Muscle of arm (tissue), 1 donor: ENCODE measurements at regions not wholly inside any gene's neighbourhood (a gene's known extent, or its start where the extent isn't known, plus 50 kb on each side); places are given as distances from the start of the nearest gene placed in this dataset.
"Not testable (repeated sequence)": the region's sequence is repeated elsewhere in the genome, so short reads cannot be mapped to it uniquely, and the experiment has no call there.

Source experiments
- DNase-seq: peaks from one replicate; pipeline ENCODE4 v3.0.0-alpha.2; 2013

DNA sequence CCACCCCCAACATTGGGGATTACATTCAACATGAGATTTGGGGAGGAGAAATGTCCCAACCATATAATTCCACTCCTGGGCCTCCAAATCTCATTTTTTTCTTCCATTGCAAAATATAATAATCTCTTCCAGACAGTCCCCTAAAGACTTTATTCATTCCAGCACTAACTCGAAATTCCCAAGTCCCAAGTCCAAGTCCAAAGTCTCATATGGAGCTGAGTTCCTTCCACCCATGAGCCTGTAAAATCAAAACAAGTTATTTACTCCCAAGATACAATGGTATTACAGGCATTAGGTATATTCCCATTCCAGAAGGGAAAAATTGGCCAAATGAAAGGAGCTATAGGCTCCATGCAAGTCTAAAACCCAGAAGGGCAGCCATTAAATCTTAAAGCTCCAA, 56.7 kb downstream of the P2RY1 start:
- no peak for DNase-seq

DNA sequence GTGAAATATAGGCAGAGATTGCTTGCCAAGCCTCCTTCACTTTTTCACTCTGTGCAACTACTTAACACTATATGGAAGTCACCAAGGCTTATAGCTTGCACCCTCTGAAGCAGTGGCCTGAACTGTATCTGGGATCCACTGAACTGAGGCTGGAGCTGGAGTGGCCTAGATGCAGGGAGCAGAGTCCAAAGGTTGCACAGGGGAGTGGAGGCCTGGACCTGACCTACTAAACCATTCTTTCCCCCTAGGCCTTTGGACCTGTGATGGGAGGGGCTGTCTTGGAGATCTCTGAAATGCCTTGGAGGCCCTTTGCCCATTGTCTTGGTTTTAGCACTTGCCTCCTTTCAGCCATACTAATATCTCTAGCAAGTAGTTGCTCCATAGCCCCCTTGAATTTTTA, 57.5 kb downstream of the P2RY1 start:
- no peak for DNase-seq

DNA sequence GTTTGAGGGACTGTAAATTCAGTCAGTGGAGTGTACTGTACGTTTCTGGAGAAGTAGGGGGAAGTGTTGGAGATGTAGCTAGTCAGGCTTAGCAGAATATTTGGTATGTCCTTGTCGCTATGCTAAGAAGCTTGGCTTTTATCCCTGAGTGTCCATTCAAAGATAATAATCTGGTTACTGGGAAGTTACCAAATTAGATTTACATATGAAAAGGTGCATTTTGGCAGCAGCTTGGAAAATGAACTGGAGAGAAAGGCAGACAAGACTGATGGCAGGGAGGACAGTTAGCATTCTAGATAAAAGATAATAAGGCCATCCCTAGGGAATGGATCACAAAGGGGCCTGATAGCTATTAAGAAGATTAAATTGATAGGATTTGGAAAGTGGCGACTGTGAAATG, 58.7 kb downstream of the P2RY1 start:
- DNase-seq = no peak

DNA sequence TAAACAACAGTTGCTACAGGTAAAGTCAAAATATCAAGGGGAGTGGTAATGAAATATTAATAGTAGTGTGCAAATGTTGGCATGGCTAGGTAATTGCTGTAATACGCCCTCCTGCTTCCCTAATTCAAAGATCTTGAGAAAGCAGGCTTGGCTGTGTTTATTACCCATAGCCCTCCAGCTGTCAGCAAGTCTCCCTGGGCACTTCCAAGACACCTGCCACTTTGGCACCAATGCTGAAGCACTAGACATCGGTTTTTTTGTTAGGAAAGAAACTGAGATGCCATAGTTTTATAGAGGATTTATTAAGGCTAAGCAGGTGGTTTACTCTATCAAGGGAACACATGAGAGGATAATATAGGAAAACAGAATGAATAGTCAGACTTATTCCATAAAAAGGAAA, 64.4 kb downstream of the P2RY1 start:
- DNase-seq = peak; percentile 3

DNA sequence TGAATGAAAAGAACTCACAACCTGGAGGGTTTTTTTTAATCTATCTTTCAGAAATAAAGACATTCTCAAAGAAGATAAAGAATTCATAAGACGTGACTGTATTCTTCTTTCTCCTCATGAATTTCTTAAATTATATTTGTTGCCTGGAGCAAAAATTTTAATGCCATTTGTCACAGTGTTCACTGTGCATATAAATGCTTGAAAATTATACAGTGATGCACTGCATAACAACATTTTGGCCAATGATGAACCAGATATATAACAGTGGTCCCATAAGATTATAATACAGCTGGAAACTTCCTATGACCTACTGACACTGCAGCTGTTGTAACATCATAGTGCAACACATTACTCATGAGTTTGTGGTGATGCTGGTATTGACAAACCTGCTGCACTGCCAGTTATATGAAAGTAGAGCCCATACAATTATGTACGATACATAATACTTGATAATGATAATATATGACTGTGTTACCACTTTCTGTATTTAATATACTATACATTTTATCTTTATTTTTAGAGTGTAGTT, 67.3 kb downstream of the P2RY1 start:
- no peak for DNase-seq

DNA sequence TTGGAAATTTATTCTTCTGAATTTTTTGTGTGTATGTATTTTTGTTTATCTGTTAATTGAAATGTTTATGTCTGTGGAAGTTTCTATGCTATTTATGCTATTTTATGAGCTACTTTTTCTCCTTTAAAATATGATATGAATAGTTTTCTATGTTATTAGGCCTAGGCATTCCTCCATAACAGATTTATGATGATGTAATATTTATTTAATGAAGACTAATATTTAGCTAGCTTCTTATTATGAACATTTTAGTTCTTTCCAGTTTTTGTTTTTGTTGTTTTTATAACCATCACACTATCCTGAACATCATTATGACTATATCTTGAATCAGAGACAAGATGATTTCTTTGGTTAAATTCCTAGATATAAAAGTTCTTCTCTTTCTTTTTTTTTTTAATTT, 70.7 kb downstream of the P2RY1 start:
- no peak for DNase-seq

DNA sequence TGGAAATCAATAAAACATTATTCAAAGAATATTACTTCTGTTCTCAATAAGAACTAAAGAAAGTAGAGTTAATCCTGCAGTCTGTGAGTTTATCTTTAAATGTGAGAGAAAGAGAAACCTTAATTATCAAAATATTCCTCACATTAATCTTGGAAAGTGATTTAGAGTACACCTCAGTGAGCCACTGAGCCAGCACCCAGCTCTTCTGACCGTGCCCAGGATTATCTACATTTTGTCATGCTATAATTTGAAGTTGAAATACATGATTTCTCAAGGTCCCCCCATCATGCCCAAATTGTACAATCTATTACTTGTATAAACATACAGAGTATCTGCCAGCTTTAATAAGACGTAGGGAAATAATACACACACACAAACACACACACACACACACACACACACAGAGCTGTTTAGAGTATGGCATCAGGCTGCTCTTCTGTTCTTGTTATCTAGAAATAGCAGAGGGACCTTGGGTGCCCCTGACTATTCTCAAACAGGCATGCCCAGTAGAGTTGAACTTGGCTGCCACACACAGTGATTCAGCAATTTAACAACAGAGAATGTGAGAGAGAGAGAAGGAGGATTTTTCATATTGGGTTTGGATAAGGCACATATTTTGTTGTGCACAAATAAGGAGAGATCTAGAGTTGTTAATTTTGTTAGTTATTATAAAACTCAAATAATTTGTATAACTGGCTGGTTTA, 74.4 kb downstream of the P2RY1 start:
- no peak for DNase-seq

DNA sequence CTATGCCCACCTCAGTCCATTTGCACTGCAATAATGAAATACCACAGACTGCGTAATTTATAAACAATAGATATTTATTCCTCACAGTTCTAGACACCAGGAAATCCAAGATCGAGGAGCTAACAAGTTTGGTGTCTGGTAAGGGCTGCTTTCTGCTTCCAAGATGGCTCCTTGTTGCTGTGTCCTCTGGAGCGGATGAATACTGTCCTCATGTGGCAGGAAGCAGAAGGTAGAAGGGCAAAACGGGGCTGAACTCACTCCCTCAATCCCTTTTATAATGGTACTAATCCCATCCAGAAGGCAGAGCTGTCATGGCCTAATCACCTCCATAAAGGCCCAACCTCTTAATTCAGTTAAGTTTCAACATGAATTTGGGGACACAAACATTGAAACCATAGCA, 75.3 kb downstream of the P2RY1 start:
- DNase-seq = no peak

DNA sequence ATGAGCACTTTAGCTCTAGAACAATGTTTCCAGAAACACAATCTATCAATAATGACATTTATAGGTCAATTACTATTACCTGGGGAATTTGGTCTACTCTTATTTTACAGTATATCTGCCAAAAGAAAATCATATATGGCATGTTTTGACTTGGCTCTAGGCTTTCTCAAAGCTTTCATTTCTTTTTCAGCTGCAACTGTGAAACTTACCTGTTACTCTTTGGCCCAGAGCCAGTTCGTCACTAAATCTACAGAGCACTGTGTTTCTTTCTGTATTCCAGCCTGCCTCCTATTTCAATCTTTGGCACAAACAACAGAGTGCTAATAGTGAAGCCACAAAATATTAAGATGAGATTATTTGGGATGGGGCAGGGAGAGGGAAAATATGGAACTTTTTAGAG, 76.0 kb downstream of the P2RY1 start:
- DNase-seq = no peak

DNA sequence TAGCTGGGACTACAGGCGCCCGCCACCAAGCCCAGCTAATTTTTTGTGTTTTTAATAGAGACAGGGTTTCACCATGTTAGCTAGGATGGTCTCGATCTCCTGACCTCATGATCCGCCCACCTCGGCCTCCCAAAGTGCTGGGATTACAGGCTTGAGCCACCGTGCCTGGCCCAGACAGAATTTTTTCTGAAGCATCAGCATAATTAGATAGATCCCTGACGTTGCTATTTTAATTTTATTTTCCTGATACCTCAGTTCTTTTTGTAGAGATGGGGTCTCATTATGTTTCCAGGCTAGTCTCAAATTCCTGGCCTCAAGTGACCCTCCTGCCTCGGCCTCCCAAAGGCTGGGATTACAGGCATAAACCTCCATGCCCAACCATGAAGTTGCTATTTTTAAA, 79.8 kb downstream of the P2RY1 start:
- not testable (repeated sequence) for DNase-seq

DNA sequence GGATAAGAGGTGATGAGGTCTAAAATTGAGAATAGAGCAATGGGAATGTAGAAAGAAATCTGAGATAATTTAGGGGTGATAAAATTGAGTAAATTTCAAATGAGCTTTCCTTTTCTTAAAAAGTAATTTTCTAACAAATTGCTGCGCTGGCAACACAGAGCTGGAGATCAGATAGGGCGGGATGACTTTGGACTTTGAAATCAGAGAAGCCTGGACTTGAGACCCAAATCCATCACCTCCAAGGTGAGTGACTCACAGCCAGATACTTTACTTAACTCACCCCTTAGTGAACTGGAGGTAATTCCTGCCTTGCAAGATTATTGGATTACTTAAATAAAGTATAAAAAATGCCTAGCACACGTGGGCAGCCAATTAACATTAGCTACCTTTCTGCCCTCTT, 80.8 kb downstream of the P2RY1 start:
- no peak for DNase-seq

DNA sequence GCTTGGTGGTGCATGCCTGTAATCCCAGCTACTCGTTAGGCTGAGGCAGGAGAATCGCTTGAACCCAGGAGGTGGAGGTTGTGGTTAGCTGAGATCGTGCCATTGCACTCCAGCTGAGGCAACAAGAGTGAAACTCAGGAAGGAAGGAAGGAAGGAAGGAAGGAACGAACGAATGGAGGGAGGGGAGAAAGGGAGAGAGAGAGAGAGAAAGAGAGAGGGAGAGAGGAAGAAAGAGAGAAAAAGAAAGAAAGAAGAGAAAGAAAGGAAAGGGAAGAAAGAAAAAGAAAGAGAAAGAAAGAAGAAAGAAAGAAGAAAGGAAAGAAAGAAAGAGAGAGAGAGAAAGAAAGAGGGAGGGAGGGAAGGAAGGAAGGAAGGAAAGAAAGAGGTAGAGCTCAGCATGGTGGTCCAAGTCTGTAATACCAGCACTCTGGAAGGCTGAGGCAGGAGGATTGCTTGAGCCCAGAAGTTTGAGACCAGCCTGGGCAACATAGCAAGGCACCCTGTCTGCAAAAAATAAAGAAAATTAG, 81.9 kb downstream of the P2RY1 start:
- no peak for DNase-seq

DNA sequence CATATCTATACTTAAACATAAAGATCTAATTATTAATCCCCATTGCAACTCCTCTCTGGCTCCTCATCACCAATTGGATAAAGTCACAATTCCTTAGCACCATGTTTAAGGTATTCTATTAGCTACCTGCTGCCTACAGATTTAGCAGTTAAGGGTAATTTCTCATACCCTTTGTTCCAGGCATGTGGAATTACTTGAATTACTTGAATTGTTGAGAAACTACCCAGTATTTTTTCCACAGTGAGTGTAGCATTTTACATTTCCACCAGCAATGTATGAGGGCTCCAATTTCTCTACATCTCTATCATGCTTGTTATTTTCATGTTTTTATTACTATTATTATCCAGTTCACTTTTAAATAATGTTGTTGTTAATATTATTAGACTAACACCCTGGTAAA, 86.4 kb downstream of the P2RY1 start:
- no peak for DNase-seq

DNA sequence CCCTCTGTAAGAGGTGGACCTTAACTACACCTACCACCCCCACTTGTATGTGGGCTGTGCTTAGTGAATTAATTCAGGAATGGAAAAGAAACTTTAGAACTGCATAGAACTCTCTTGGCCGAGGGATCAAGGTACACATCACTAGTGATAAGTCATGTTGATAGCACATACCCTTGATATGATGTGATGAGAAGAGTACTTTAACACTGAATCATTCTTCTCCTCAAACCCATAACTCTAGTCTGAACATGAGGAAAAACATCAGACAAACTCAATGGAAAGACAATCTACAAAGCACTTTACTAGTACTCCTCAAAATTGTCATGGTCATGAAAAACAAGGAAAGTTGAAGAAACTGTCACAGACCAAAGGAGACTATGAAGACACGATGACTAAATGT, 87.6 kb downstream of the P2RY1 start:
- DNase-seq = no peak

DNA sequence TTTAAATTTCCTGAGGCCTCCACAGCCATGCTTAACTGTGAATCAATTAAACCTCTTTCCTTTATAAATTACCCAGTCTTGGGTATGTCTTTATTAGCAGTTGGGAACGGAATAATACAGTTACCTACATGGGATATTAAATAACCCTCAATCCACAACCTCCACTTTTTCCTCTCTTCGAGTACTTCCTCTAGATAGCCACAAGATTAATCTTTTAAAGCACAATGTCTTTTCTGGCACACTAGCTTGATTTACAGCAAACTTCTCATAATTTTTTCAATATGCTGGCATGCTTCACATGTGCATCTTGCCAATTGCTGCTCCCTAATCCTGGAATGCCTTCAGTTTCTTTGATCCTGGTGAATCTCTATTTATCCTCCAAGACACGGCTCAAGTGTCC, 92.2 kb downstream of the P2RY1 start:
- no peak for DNase-seq

DNA sequence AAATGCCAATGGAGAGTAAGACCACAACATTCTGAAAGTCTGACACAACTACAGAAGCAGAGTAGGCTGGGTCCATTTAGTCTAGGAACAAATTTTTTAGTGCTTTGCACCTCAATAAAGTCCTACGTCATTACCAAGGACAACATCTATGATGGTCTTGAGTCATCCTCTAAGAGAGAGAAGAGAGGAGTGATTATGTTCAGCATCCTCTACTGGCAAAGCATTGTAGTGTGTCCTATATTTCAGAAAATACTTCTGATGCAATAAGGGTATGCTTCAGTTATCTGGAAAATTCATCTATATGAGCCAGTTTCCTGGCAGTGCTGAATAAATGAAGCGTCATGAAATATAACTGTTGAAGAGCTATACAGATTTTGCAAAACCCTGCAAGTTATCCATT, 95.6 kb downstream of the P2RY1 start:
- no peak for DNase-seq

DNA sequence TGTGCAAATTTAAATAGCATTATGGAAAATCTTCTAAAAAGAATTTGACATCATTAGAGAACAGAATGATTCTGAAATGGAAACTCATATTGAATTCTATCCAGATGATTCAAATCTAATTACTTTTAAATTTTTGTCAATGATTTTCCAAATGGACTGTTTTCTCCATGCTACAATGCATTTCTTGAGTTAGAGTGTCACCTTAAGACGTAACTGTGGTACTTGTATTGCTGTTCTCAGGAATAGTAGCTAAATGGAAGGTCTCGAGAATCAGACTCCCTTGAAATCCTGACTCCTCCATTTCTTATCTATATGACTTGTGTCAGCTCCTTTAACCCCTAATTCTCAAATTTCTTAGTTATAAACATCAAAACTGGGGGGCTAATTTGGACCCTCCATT, 102.3 kb downstream of the P2RY1 start:
- DNase-seq = no peak

DNA sequence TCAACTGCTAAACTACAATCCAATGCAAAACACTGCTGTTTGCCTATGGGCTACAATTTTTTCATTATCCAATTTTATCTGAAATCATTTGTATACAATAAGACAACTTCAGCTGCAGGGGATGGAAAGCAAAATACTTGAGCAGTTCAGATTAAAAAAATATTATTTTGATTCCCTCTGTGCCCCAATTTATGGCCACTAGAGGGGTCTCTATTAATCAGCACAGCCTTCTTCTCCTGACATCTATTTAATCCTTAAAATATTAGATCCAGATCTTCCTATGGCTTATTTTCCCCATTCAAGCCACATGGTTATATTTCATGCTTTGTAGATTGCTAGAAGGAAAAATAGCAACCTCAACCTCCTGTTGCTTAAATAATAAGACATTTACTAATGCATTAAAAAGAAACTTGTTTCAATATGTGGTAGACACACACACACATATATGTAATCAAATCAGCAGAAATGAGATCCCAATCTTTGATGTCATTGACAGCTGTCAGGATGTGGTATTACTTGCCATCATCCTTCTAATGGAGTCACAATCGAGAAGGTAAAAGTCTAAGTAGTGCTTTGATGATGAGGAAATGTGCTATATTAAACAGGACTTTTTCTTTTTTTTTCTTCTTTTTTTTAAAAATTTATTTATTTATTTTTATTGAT, 104.2 kb downstream of the P2RY1 start:
- no peak for DNase-seq

DNA sequence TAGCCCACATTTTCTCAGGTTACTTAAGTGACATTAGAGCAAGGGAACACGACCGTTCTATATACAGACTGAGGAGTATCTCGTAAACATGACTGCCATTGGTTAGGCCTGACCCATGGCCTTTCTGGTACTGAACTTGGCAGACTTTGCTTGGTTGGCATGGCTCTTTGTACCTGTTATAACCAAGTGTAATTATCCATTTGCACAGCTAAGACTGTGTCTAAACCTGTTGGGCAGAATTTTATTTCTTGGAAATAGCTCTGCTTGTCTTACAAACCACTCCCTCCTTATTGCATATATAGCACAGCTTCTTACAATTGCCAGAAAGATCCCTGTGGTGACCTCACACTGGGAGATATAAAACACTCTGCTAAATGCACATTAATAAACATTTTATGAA, 106.9 kb downstream of the P2RY1 start:
- no peak for DNase-seq

DNA sequence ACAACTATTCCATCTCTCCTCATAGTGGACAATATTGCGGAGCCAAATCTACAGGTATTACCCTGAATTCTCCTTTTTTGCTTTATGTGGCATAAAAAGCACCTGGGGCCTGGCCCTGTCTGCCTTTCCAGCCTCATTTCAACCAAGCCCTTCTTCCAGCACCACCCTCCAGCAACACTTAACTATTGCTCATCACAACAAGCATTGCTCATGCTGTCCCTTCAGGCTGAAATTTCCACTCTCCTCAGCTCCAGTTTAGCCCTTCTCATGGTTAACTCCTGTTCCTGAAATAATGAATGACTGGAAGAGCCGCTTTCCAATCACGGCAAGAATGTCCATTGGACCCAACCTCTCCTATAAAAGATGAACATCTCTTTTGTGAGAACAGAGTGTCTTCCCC, 107.4 kb downstream of the P2RY1 start:
- DNase-seq = peak; percentile 5

DNA sequence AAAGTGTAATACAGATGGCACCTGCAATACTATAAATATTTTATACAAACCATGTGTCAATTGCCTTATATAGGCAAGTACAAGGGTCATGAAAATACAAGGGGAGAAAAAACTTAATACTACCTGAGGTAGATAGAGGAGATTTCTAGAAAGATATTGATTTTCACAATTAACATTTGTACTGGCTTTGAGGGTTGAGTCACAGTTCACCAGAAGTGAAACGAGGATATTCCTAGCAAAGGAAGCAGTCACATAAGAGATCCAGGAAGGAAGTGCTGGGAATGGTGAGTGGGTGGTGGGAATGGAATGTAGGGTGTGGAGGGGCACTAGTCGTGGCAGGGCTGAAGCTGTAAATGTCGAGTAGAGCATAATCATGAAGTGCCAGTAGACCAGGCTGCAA, 108.7 kb downstream of the P2RY1 start:
- no peak for DNase-seq

DNA sequence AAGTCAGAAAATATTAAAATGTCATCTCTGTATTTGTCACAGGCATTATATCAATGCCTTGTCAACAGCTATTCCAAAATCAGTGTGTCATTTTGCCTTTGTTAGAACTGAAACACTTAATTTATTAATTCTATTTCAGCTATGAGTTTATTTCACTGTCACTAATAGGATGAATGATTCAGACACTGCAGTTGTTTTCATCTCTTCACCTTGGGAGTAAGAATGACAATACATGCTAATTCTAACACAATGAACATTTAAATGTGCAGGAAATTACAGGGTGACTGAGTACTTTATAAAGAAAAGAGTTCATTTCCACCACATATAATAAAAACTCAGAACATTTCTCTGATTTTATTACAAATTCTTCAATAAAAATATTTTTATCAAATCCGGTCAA, 109.7 kb downstream of the P2RY1 start:
- DNase-seq = no peak

DNA sequence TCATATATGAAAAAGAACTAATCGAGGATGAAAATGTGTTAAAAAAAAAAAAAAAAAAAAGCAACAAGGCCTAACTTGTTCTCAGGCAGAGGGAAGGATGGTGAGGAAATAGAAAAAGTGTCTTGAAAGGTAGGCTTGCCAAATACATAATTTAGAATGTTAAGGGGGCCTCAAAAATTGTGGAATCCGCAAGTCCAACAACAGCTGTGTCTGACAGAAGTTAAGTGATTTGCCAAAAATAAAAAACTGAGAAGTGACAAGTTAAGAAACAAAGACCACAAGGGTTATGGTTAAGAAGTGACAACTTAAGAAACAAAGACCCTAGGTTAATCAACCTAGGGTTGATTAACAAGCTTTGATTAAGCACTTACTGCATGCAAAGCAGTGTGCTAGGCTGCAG, 110.6 kb downstream of the P2RY1 start:
- DNase-seq = no peak

DNA sequence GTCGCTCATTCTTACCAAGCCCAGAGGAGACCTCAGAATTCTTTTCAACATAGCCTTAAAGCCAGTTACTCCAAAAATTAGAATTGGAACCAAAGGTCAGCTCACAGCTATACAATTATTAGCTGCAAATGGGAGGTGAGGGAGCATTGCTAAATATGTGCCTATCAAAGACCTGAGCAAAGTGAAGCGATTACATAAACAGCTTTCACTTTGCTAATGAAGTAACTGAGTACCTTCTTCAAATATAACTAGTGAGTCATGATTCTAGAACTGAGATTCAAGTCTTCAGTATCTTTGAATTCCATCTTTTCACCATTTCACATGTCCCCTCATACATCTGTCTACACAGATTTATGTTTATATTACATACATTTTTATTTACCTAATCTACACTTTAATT, 122.6 kb downstream of the P2RY1 start:
- no peak for DNase-seq
